H1 (cell line): ENCODE measurements at regions not wholly inside any gene's neighbourhood (a gene's known extent, or its start where the extent isn't known, plus 50 kb on each side); places are given as distances from the start of the nearest gene placed in this dataset.

Source experiments
- CBX5 ChIP-seq: fragments of 300-800, 300-1000 bp; sonication (generic); IDR thresholded peaks from 2 replicates; pipeline ENCODE4 v1.7.1; 2016; ENCODE audit warnings: antibody characterized with exemption, low read length, low read depth
- RBBP5 ChIP-seq: IDR thresholded peaks from 2 replicates; pipeline ENCODE4 v1.7.1; 2012; ENCODE audit warnings: low read depth, mild to moderate bottlenecking, inconsistent platforms, low read length, moderate library complexity, borderline replicate concordance
- TAF7 ChIP-seq: optimal IDR thresholded peaks from 2 replicates; pipeline ENCODE3; 2011; ENCODE audit warnings: low read depth, mild to moderate bottlenecking, inconsistent platforms, low read length, moderate library complexity, borderline replicate concordance

- no peak for TF ChIP-seq CBX5
- TF ChIP-seq RBBP5 = no peak
- TF ChIP-seq TAF7 = no peak
Measured at GRCh38 chr10:90413196-90413595, 444.6 kb downstream of the HTR7 start (continued).
